K562 (cell line): ENCODE measurements at regions not wholly inside any gene's neighbourhood (a gene's known extent, or its start where the extent isn't known, plus 50 kb on each side); places are given as distances from the start of the nearest gene placed in this dataset.

ENCODE experiments used
- ATAC-seq: fragments of 200-7000 bp; cut with Tn5 transposase; 3 replicates; pipeline ENCODE4 v1.9.1; 2020; ENCODE audit warnings: moderate library complexity
- BruUV-seq: library from RNA; stranded (reverse); fragments of 400-500 nt; replicated peaks from 2 replicates; lab custom pipeline; 2021; lab: Mats Ljungman, UMichigan
- CTCF ChIA-PET: fragments of 300-600 bp; formaldehyde crosslinking; extraction: SDS; loops from one replicate; lab custom pipeline; 2021; ENCODE audit warnings: low intra/inter-chr PET ratio; lab: Yijun Ruan, JAX
- POLR2A ChIA-PET: fragments of 300-600, 350-650 bp; sonication (Branson Sonifier 250); formaldehyde crosslinking; extraction: SDS; loops from one replicate; lab custom pipeline; 2021; ENCODE audit warnings: antibody characterized with exemption, inconsistent platforms; lab: Yijun Ruan, JAX
- DNase-seq, 4 experiments: peaks; one replicate each; pipeline versions ENCODE4 v3.0.0 to v3.0.0-alpha.2; 2011 to 2018; ENCODE audit warnings: low spot score in 3 of 4, mixed read lengths in 3 of 4; ENCODE audit errors: extremely low read depth in 1 of 4
- FAIRE-seq: peaks from 2 replicates; lab custom pipeline; 2011; peaks lifted over from hg19 to GRCh38; lab: Jason Lieb, UNC
- H2AFZ ChIP-seq: 2 replicates; pipeline ENCODE4 v1.6.0; 2011; ENCODE audit warnings: low read depth, low read length, control low read depth, inconsistent platforms
- H3K27ac ChIP-seq: fragments of 200-600 bp; 3 replicates; pipeline ENCODE4 v1.8.0; 2011; ENCODE audit warnings: low read depth, mild to moderate bottlenecking, control low read depth, inconsistent platforms, low read length, moderate library complexity, mixed read lengths; ENCODE audit errors: extremely low read depth
- H3K27me3 ChIP-seq, 2 experiments: fragments of 300-600 bp in 1 of 2; 2 replicates in 1 of 2; 3 replicates in 1 of 2; pipeline versions ENCODE4 v1.6.0 to v1.8.0; 2011; ENCODE audit warnings: inconsistent platforms in 2 of 2, low read length in 2 of 2, mild to moderate bottlenecking in 1 of 2, mixed read lengths in 1 of 2, moderate library complexity in 1 of 2; ENCODE audit not compliant: control insufficient read depth in 2 of 2, insufficient read depth in 2 of 2
- H3K36me3 ChIP-seq: fragments of 300-600 bp; 3 replicates; pipeline ENCODE4 v1.8.0; 2011; ENCODE audit warnings: mild to moderate bottlenecking, low read length, inconsistent platforms; ENCODE audit not compliant: control insufficient read depth, insufficient read depth
- H3K4me1 ChIP-seq, 2 experiments: fragments of 200-600 bp in 1 of 2; replicated peaks in 1 of 2; 2 replicates in 1 of 2; 3 replicates in 1 of 2; pipeline versions ENCODE4 v1.5.1 to v1.8.0; 2011; ENCODE audit warnings: inconsistent platforms in 2 of 2, low read length in 2 of 2, mild to moderate bottlenecking in 1 of 2, mixed read lengths in 1 of 2, moderate library complexity in 1 of 2; ENCODE audit not compliant: control insufficient read depth in 2 of 2, insufficient read depth in 2 of 2
- H3K4me2 ChIP-seq: 2 replicates; pipeline ENCODE4 v1.6.1; 2011; ENCODE audit warnings: low read length, control low read depth, inconsistent platforms, mixed read lengths; ENCODE audit not compliant: insufficient read depth
- H3K4me3 ChIP-seq: fragments of 200-600 bp; sonication (generic), shearing (Covaris generic); 2 replicates; pipeline ENCODE4 v1.5.1; 2016; ENCODE audit warnings: control low read depth, inconsistent platforms
- H3K79me2 ChIP-seq: fragments of 200-600 bp; 3 replicates; pipeline ENCODE4 v1.8.0; 2011; ENCODE audit warnings: low read length, inconsistent platforms; ENCODE audit not compliant: control insufficient read depth, insufficient read depth
- H3K9ac ChIP-seq, 2 experiments: 2 replicates each; pipeline versions ENCODE4 v1.6.0 to v1.6.1; 2011; ENCODE audit warnings: low read depth in 2 of 2, low read length in 2 of 2, control low read depth in 1 of 2, inconsistent platforms in 1 of 2, mild to moderate bottlenecking in 1 of 2, mixed read lengths in 1 of 2; ENCODE audit not compliant: insufficient read depth in 1 of 2
- H3K9me1 ChIP-seq: one replicate; pipeline ENCODE4 v1.6.0; 2011; ENCODE audit warnings: inconsistent platforms, mild to moderate bottlenecking, low read length, moderate library complexity; ENCODE audit not compliant: control insufficient read depth, insufficient read depth
- H3K9me3 ChIP-seq: replicated peaks from 2 replicates; pipeline ENCODE4 v1.5.1; 2011; ENCODE audit warnings: low read depth, low read length, inconsistent platforms; ENCODE audit not compliant: control insufficient read depth, insufficient read depth
- H4K20me1 ChIP-seq: replicated peaks from 2 replicates; pipeline ENCODE4 v1.6.1; 2011; ENCODE audit warnings: low read length, inconsistent platforms, mixed read lengths; ENCODE audit not compliant: control insufficient read depth, insufficient read depth
- ARID1B ChIP-seq: fragments of 450-650 bp; IDR thresholded peaks from 2 replicates; pipeline ENCODE4 v1.6.1; 2016; ENCODE audit warnings: antibody characterized with exemption, mild to moderate bottlenecking, inconsistent platforms
- CHD2 ChIP-seq: IDR thresholded peaks from 2 replicates; pipeline ENCODE4 v1.6.1; 2011; ENCODE audit warnings: low read depth, low read length
- CREM ChIP-seq: IDR thresholded peaks from 2 replicates; pipeline ENCODE4 v1.6.1; 2014; ENCODE audit warnings: antibody characterized with exemption, low read depth
- DEAF1 ChIP-seq: fragments of 450-650 bp; formaldehyde crosslinking; IDR thresholded peaks from 2 replicates; pipeline ENCODE4 v1.4.0; 2020; ENCODE audit warnings: mild to moderate bottlenecking, moderate library complexity
- DPF2 ChIP-seq: fragments of 450-650 bp; IDR thresholded peaks from 2 replicates; pipeline ENCODE4 v1.6.1; 2016
- EGR1 ChIP-seq: fragments of 450-650 bp; conservative IDR thresholded peaks from 2 replicates; pipeline ENCODE4 v1.6.1; 2017; ENCODE audit warnings: mild to moderate bottlenecking
- EHMT2 ChIP-seq: fragments of 450-650 bp; IDR thresholded peaks from 2 replicates; pipeline ENCODE4 v1.6.1; 2018; ENCODE audit warnings: antibody characterized with exemption
- FOSL1 ChIP-seq: fragments of 200-800 bp; sonication (Bioruptor generic); conservative IDR thresholded peaks from 2 replicates; pipeline ENCODE4 v1.6.1; 2016; ENCODE audit warnings: missing genetic modification characterization, missing compliant biosample characterization
- GTF2E2 ChIP-seq: fragments of 200-800 bp; sonication (Bioruptor generic); IDR thresholded peaks from 2 replicates; pipeline ENCODE4 v1.6.1; 2016; ENCODE audit warnings: missing genetic modification characterization, missing compliant biosample characterization
- JUN ChIP-seq, 2 experiments: sonication (generic) in 1 of 2; formaldehyde crosslinking in 1 of 2; IDR thresholded peaks; 2 replicates each; pipeline versions ENCODE4 v1.6.1 to v1.8.0; 2012 to 2022; ENCODE audit warnings: borderline replicate concordance in 2 of 2, mild to moderate bottlenecking in 2 of 2, improper control_type of control experiment in 1 of 2, low read depth in 1 of 2, low read length in 1 of 2, missing genetic modification reagents in 1 of 2
- JUND ChIP-seq, 2 experiments: IDR thresholded peaks; 2 replicates in 1 of 2; 3 replicates in 1 of 2; pipeline ENCODE4 v1.6.1; 2011; ENCODE audit warnings: borderline replicate concordance in 2 of 2, low read depth in 2 of 2, low read length in 2 of 2, improper control_type of control experiment in 1 of 2, missing biosample characterization in 1 of 2, missing genetic modification characterization in 1 of 2, missing genetic modification reagents in 1 of 2
- MXI1 ChIP-seq: IDR thresholded peaks from 2 replicates; pipeline ENCODE4 v1.6.1; 2011; ENCODE audit warnings: low read depth, mild to moderate bottlenecking, improper control_type of control experiment, low read length
- NONO ChIP-seq, 2 experiments: fragments of 200-400 bp in 1 of 2; fragments of 450-650 bp in 1 of 2; formaldehyde crosslinking in 1 of 2; IDR thresholded peaks; 2 replicates each; pipeline ENCODE4 v1.6.1; 2017; ENCODE audit warnings: low read depth in 2 of 2, mild to moderate bottlenecking in 2 of 2, moderate library complexity in 2 of 2, low read length in 1 of 2
- PTTG1 ChIP-seq: fragments of 450-650 bp; IDR thresholded peaks from 2 replicates; pipeline ENCODE4 v1.6.1; 2016; ENCODE audit warnings: low read depth, mild to moderate bottlenecking, missing genetic modification characterization, missing compliant biosample characterization
- SMARCA4 ChIP-seq: fragments of 450-650 bp; IDR thresholded peaks from 2 replicates; pipeline ENCODE4 v1.6.1; 2016
- SMARCE1 ChIP-seq: fragments of 450-650 bp; IDR thresholded peaks from 2 replicates; pipeline ENCODE4 v1.7.1; 2016; ENCODE audit warnings: mild to moderate bottlenecking
- SRSF9 ChIP-seq: fragments of 200-400 bp; formaldehyde crosslinking; IDR thresholded peaks from 2 replicates; pipeline ENCODE4 v1.6.1; 2017; ENCODE audit warnings: low read depth, low read length, borderline replicate concordance
- TAL1 ChIP-seq: fragments of 450-650 bp; IDR thresholded peaks from 2 replicates; pipeline ENCODE4 v1.6.1; 2016; ENCODE audit warnings: mild to moderate bottlenecking
- ZNF140 ChIP-seq: fragments of 250-450 bp; sonication (Bioruptor Pico); IDR thresholded peaks from 2 replicates; pipeline ENCODE4 v1.8.0; 2021; ENCODE audit warnings: moderate library complexity, mild to moderate bottlenecking, inconsistent platforms
- WGBS: fragments of 100-300 bp; shearing (Covaris generic); methylation state at CpG from one replicate; pipeline ENCODE4 v1.1.6; 2016; ENCODE audit warnings: low coverage, mixed read lengths; ENCODE audit not compliant: insufficient coverage; ENCODE audit errors: missing lambda C conversion rate; 5-methylcytosine and 5-hydroxymethylcytosine counted together
- in situ Hi-C: fragments of 300-500 bp; cut with MboI; formaldehyde crosslinking; loops from 4 replicates; pipeline ENCODE4 v1.15.0; 2018; ENCODE audit warnings: inconsistent platforms, mixed read lengths
- intact Hi-C: fragments of 100-400 bp; cut with micrococcal nuclease; formaldehyde crosslinking; loops from 2 replicates; pipeline ENCODE4 v1.14.2; 2022
- TF ChIP-seq, protein P1 (sequence below): fragments of 250-450 bp; sonication (Bioruptor Pico); IDR thresholded peaks from 2 replicates; pipeline ENCODE4 v1.8.0; 2022; ENCODE audit warnings: moderate library complexity, mild to moderate bottlenecking, inconsistent platforms

- Histone ChIP-seq H3K79me2 (no peaks in the 10 kb centered on the region), H3K9ac (no peak overlapping the region), H3K9me1 (no peaks in the 10 kb centered on the region), H3K27me3 (no peaks in the 10 kb centered on the region), H3K36me3 (no peaks in the 10 kb centered on the region), H3K4me1 (peaks cover 0 to 3% of the 10 kb centered on the region in 2 experiments; a peak in 2 of 5 replicates), H3K27ac (no peak overlapping the region), H4K20me1 (no peaks in the 10 kb centered on the region), H3K4me3 (no peak overlapping the region), H2AFZ (no peak overlapping the region), H3K4me2 (no peak overlapping the region), H3K9me3 (no peaks in the 10 kb centered on the region)
- intact Hi-C loops = no loop called here
- no peak for FAIRE-seq
- TF ChIP-seq PTTG1 (tag) = no peak
- TF ChIP-seq EHMT2 = 0 out of 2 replicates have a peak, but pooled peaks have one; percentile 47
- TF ChIP-seq DEAF1 = no peak
- no peak for TF ChIP-seq CREM
- TF ChIP-seq DPF2 = peak; percentile 72
- no peak for TF ChIP-seq MXI1
- TF ChIP-seq ARID1B = peak; percentile 60
- 0 out of 2 replicates have a peak, but pooled peaks have one; percentile 34 for TF ChIP-seq JUN (IDR thresholded peaks at IDR 0.05; ENCODE audit: borderline replicate concordance, low read depth, low read length)
- no peak for TF ChIP-seq JUN (CRISPR knock-in tag; IDR thresholded peaks at IDR 0.05; ENCODE audit: borderline replicate concordance)
- TF ChIP-seq GTF2E2 (tag) = no peak
- TF ChIP-seq JUND (IDR thresholded peaks at IDR 0.05; ENCODE audit: borderline replicate concordance, low read depth, low read length) = peak; percentile 76
- no peak for TF ChIP-seq JUND (tag; IDR thresholded peaks at IDR 0.05; ENCODE audit: borderline replicate concordance, low read depth, low read length)
- TF ChIP-seq TAL1 = no peak
- TF ChIP-seq NONO (IDR thresholded peaks at IDR 0.05; ENCODE audit: low read depth in 2 of 2, low read length in 1 of 2) = no peak
- peak; percentile 94 for TF ChIP-seq EGR1
- TF ChIP-seq SMARCE1 = peak; percentile 44; the same call in 1 of the 2 replicates
- TF ChIP-seq CHD2 = no peak
- 0 out of 2 replicates have a peak, but pooled peaks have one; percentile 63 for TF ChIP-seq SMARCA4
- TF ChIP-seq FOSL1 = peak; percentile 68
- TF ChIP-seq SRSF9 = no peak
- TF ChIP-seq, protein P1, sequence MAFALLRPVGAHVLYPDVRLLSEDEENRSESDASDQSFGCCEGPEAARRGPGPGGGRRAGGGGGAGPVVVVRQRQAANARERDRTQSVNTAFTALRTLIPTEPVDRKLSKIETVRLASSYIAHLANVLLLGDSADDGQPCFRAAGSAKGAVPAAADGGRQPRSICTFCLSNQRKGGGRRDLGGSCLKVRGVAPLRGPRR (CRISPR knock-in tag) = no peak
- TF ChIP-seq ZNF140 (CRISPR knock-in tag) = no peak
- DNase-seq = peak in 2 of 4 experiments; percentile 22 to 44
- ATAC-seq = no peak
- no TSS peak for BruUV-seq
- POLR2A ChIA-PET = interaction anchor here (1.5 kb wide), 1 partner anchor 16 kb away, joined by 4 read pairs; no protein-coding TSS in a partner anchor
- in situ Hi-C loops = no loop called here
- 0% methylated on average over 3 of the region's 4 CpGs for WGBS
- CTCF ChIA-PET = no interaction called here
Measured at GRCh38 chr20:4406627-4407026, 157.5 kb upstream of the ADRA1D start.
